ENCODE measurements at regions not wholly inside any gene's neighbourhood (a gene's known extent, or its start where the extent isn't known, plus 50 kb on each side); places are given as distances from the start of the nearest gene placed in this dataset.

- no peak for TF ChIP-seq CTCF (IDR thresholded peaks at IDR 0.05)
- TF ChIP-seq POLR2A (IDR thresholded peaks at IDR 0.05), result no peak
Observed at GRCh38 chr5:6216471-6217075, 161.8 kb downstream of the MED10 start.

Data from thyroid gland (tissue), 4 donors.